GM12878 (cell line): ENCODE measurements at regions not wholly inside any gene's neighbourhood (a gene's known extent, or its start where the extent isn't known, plus 50 kb on each side); places are given as distances from the start of the nearest gene placed in this dataset.

Experiments
- ATAC-seq: fragments of 200-7000 bp; cut with Tn5 transposase; 3 replicates; pipeline ENCODE4 v1.9.1; 2020; ENCODE audit warnings: mild to moderate bottlenecking, moderate library complexity
- BruUV-seq: library from RNA; stranded (reverse); fragments of 400-500 nt; replicated peaks from 2 replicates; lab custom pipeline; 2021; lab: Mats Ljungman, UMichigan
- CTCF ChIA-PET: fragments of 300-600 bp; sonication (Branson Sonifier 250); formaldehyde crosslinking; extraction: SDS; loops from one replicate; lab custom pipeline; 2021; ENCODE audit warnings: inconsistent platforms; lab: Yijun Ruan, JAX
- POLR2A ChIA-PET: fragments of 350-600 bp; formaldehyde crosslinking; extraction: SDS; loops from one replicate; lab custom pipeline; 2021; ENCODE audit warnings: inconsistent platforms; lab: Charles Lee
- RAD21 ChIA-PET: fragments of 300-600 bp; sonication (Branson Sonifier 250); formaldehyde crosslinking; loops from one replicate; lab custom pipeline; 2023; ENCODE audit warnings: antibody characterized with exemption; ENCODE audit not compliant: unreplicated experiment; lab: Charles Lee
- SMC1A ChIA-PET: fragments of 300-600 bp; sonication (Branson Sonifier 250); formaldehyde crosslinking; loops from one replicate; lab custom pipeline; 2023; ENCODE audit not compliant: unreplicated experiment, uncharacterized antibody; lab: Charles Lee
- DNase-seq: peaks from one replicate; pipeline ENCODE4 v3.0.0-alpha.2; 2011; ENCODE audit warnings: low read depth, low spot score
- FAIRE-seq: peaks from 3 replicates; lab custom pipeline; 2011; peaks lifted over from hg19 to GRCh38; lab: Jason Lieb, UNC
- H2AFZ ChIP-seq: 2 replicates; pipeline ENCODE4 v1.6.0; 2011; ENCODE audit warnings: low read depth, low read length, control low read depth; ENCODE audit not compliant: control insufficient read depth
- H3K27ac ChIP-seq: 2 replicates; pipeline ENCODE4 v1.5.1; 2011; ENCODE audit warnings: control low read depth; ENCODE audit not compliant: control insufficient read depth, insufficient read depth
- H3K27me3 ChIP-seq, 2 experiments: replicated peaks in 1 of 2; 2 replicates each; pipeline versions ENCODE4 v1.6.0 to v1.6.1; 2011; ENCODE audit warnings: low read length in 1 of 2; ENCODE audit not compliant: control insufficient read depth in 2 of 2, insufficient read depth in 2 of 2
- H3K36me3 ChIP-seq, 2 experiments: 2 replicates each; pipeline ENCODE4 v1.5.1; 2011; ENCODE audit warnings: low read length in 1 of 2; ENCODE audit not compliant: control insufficient read depth in 2 of 2, insufficient read depth in 2 of 2
- H3K4me1 ChIP-seq: 2 replicates; pipeline ENCODE4 v1.6.1; 2011; ENCODE audit warnings: mild to moderate bottlenecking, low read length, moderate library complexity, mixed read lengths; ENCODE audit not compliant: control insufficient read depth, insufficient read depth
- H3K4me2 ChIP-seq: 2 replicates; pipeline ENCODE4 v1.6.0; 2011; ENCODE audit warnings: control low read depth; ENCODE audit not compliant: control insufficient read depth, insufficient read depth
- H3K4me3 ChIP-seq: fragments of 200-600 bp; sonication (generic); 2 replicates; pipeline ENCODE4 v1.5.1; 2016
- H3K79me2 ChIP-seq: 2 replicates; pipeline ENCODE4 v1.6.0; 2011; ENCODE audit warnings: low read length; ENCODE audit not compliant: control insufficient read depth, insufficient read depth
- H3K9ac ChIP-seq: 2 replicates; pipeline ENCODE4 v1.8.0; 2011; ENCODE audit warnings: low read length, control low read depth, mixed read lengths; ENCODE audit not compliant: control insufficient read depth, insufficient read depth
- H3K9me3 ChIP-seq: replicated peaks from 3 replicates; pipeline ENCODE4 v1.5.1; 2011; ENCODE audit warnings: mild to moderate bottlenecking, low read length; ENCODE audit not compliant: control insufficient read depth, insufficient read depth
- H4K20me1 ChIP-seq: 2 replicates; pipeline ENCODE4 v1.6.0; 2011; ENCODE audit not compliant: control insufficient read depth, insufficient read depth
- BRCA1 ChIP-seq: IDR thresholded peaks from 2 replicates; pipeline ENCODE4 v1.6.1; 2011; ENCODE audit warnings: low read depth, low read length, improper control_type of control experiment
- EED ChIP-seq: sonication (generic); IDR thresholded peaks from 2 replicates; pipeline ENCODE4 v1.6.1; 2016; ENCODE audit warnings: antibody characterized with exemption, low read depth
- REST ChIP-seq: IDR thresholded peaks from 2 replicates; pipeline ENCODE4 v1.6.1; 2012; ENCODE audit warnings: mild to moderate bottlenecking, low read depth, low read length
- ZNF687 ChIP-seq: fragments of 450-650 bp; IDR thresholded peaks from 2 replicates; pipeline ENCODE4 v1.6.1; 2017; ENCODE audit warnings: mild to moderate bottlenecking, moderate library complexity
- WGBS: methylation state at CpG from one replicate; pipeline ENCODE4 v1.1.6; 2016; ENCODE audit warnings: low lambda C conversion rate; ENCODE audit not compliant: insufficient replicate concordance, insufficient coverage; ENCODE audit errors: missing lambda C conversion rate; 5-methylcytosine and 5-hydroxymethylcytosine counted together
- in situ Hi-C: fragments of 300-500 bp; cut with MboI; formaldehyde crosslinking; loops from 9 replicates; pipeline ENCODE4 v1.14.3; 2018; ENCODE audit warnings: mixed read lengths
- intact Hi-C: fragments of 100-400 bp; cut with micrococcal nuclease; formaldehyde crosslinking; loops from one replicate; pipeline ENCODE4 v1.14.2; 2022; ENCODE audit not compliant: unreplicated experiment

GRCh38 chr7:131197920-131198615, 129.6 kb upstream of the MKLN1 start:
- in situ Hi-C loops (no loop called here), intact Hi-C loops (no loop called here)
- Histone ChIP-seq H3K27ac (no peak overlapping the region), H3K36me3 (no peaks in the 10 kb centered on the region), H4K20me1 (no peaks in the 10 kb centered on the region), H3K4me1 (no peaks in the 10 kb centered on the region), H2AFZ (no peak overlapping the region), H3K9ac (no peak overlapping the region), H3K4me2 (no peak overlapping the region), H3K27me3 (no peaks in the 10 kb centered on the region), H3K4me3 (no peak overlapping the region), H3K9me3 (no peaks in the 10 kb centered on the region), H3K79me2 (no peaks in the 10 kb centered on the region)
- no peak for ATAC-seq
- no TSS peak for BruUV-seq
- WGBS: 70% methylated on average over 4 of the region's 4 CpGs
- ChIA-PET POLR2A (interaction anchor here (2.2 kb wide), 1 partner anchor 87 kb away, joined by 4 read pairs; no protein-coding TSS in a partner anchor), SMC1A (no interaction called here), RAD21 (no interaction called here), CTCF (interaction anchor here (1.1 to 3.0 kb wide), 2 partner anchors 8 to 107 kb away, joined by 3 to 10 read pairs; no protein-coding TSS in a partner anchor)
- no peak for TF ChIP-seq BRCA1
- no peak for TF ChIP-seq EED
- TF ChIP-seq ZNF687: no peak
- TF ChIP-seq REST: no peak
- no peak for DNase-seq
- FAIRE-seq: no peak
